GM18502 (cell line): ENCODE measurements at regions not wholly inside any gene's neighbourhood (a gene's known extent, or its start where the extent isn't known, plus 50 kb on each side); places are given as distances from the start of the nearest gene placed in this dataset.
A peak's percentile ranks its signal among the peaks of the same experiment; 100 is the strongest.
"Not testable (repeated sequence)": the region's sequence is repeated elsewhere in the genome, so short reads cannot be mapped to it uniquely, and the experiment has no call there.

Experiments
- ATAC-seq: cut with Tn5 transposase; IDR thresholded peaks from one replicate; pipeline ENCODE4 v1.9.1; 2021; ENCODE audit warnings: mild to moderate bottlenecking; ENCODE audit not compliant: unreplicated experiment, poor library complexity

DNA sequence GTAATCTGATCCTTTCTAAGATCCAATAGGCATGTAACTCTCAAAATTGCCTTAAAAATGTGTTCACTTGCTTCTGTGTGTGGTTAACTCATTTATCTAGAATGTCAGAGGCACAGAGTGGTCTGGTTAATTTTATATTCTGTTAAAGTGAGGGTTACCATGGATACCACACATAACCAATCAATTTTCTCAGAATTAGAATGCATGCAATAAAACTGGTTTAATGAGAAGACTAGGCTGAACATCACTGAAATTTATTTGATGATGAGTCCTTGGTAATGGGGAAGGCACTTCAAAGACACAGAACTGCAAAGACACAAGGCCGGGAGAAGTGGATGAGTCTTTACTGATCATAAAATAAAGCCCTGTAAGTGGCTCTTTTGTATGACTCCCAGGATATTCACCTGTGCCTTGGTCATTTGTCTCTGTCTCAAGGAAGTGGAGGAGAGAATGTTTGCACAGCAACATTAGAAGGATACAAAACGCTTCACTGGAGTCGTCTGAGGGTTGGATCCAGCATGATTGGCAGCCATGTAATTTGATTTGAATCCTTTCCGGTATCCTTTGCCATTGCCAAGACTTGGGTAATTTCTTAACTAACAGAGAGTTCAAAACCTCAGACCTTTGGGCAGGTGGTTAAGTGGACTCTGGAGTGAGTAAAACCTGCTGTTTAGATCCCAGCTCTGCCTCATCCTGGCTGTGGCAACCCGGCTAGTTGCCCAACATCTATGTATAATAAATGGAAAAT lies 94.0 kb upstream of the RBPJ start:
- no peak for ATAC-seq

DNA sequence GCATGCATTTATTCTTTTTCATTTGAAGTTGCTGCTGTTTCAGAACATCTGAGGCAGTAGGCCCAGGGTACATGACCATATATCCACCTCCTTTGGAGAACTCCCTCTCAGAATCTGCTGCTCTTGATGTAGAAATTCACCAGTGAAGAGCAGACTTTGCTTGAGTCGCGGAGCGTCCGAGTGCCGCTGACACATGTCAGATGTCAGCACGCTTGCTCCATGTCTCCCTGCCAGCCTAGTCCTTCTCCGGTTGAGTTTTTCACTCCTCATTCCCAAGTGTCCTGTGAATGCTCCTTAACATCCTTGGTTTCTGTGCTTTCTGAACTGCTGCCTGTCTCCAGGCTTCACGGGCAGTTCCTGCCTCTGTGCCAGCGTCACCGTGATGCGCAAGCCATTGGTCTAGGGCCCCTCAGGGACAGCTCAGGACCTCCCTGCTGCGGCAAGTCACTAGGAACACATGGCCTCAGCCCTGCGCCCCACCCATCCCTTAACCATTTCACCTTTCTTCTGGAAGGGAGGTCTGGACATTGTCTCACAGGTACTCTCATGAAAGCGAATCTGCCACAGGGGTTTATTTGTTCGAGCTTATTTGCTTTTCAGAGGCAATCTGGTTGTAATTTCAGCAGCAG lies 93.1 kb upstream of the RBPJ start:
- ATAC-seq, result no peak

DNA sequence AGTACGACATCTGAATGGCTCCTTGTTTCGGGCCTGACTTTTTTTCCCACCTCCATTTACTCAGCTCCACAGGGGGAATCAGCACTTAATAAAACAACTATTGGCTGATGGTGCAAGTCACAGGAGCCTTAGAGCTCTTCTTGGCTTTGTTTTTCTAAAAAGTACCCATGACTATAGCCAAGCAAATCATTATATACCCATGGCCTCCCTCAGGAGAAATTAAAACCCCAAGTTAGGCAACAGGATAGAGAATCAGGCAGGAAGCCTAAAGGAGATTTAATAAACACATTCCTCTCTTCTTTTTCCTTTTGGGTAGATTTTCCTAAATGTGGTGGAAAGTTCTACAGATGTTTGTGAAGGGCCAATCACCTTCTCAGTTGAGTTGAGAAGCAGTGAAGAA lies 91.9 kb upstream of the RBPJ start:
- no peak for ATAC-seq

DNA sequence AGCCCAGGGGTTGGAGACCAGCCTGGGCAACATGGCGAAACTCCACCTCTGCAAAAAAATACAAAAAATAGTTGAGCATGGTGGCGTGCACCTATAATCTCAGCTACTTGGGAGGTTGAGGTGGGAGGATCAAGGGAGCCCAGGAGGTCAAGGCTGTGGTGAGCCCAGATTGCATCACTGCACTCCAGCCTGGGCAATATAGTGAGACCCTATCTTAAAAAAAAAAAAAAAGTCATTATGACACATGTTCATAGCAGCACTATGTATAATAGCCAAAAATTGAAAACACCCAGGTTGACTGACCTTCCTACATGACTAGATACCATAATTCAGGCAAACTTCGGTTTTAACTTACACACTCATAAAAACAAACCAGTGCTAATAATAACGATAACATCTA lies 90.8 kb upstream of the RBPJ start:
- no peak for ATAC-seq

DNA sequence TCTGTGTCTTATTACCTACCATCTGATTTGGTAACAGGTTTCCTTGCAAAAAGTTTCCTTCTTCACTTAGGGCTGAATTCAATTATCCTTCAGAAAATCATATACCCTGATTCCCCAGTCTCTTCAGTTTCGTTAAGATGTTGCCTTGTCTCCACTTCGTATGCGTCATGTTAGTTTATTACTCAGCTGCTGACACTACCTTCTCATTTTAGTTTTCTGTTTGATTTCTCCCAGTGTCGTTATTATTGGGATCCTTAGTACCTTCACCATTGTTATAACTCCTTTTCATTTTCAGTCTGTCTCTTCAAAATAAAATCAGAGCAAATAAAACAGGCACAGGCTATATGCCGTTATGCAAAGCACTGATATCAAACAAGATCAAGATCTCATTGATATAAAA lies 87.5 kb upstream of the RBPJ start:
- no peak for ATAC-seq

DNA sequence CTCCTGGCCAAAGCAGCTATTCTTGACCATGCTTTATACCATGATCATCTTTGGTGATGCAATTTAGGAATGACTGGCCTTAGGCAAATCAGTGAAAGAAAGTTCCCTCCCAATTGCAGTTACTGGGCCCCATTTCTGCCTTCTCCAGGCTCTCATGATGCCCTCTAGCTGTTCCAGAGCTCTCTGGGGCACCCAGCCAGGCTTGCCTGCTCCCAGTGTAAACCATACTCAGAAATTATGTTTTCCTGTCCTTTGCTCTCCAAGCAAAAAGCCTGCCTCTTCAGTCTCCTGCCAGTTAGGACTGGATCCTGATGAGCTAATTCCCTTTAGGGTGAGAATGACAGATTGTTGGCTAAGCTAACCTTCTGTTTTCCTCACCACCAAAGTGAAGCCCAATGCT lies 85.3 kb upstream of the RBPJ start:
- no peak for ATAC-seq

DNA sequence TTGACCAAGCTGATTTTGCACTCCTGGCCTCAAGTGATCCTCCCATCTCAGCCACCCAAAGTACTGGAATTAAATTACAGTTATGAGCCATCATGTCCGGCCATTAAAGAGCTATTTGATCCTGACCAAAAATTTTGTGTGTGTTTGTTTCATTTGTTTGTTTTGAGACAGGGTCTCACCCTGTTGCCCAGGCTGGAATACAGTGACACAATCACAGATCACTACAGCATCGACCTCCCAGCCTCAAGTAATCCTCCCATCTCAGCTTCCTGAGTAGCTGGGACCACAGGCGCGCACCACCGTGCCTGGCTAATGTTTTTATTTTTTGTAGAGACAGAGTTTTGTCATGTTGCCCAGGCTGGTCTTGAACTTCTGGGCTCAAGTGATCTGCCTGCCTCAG lies 82.9 kb upstream of the RBPJ start:
- ATAC-seq, result no peak

DNA sequence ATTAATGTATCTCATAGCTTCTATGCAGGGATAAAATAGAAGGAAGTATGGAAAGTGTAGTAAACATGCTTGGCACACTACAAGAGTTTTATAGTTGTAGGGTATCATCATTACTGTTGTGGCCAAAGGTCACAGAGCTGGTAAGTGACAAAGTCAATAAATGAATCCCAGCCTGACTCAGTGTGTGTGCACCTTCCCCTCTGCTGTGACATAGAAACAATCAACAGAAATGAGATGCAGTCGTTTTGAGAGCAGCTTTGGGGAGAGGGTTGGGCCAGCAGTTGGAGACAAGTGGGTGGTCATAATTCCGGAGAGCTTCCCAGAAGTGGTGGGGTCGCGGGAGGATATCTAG lies 82.4 kb upstream of the RBPJ start:
- ATAC-seq, result no peak

DNA sequence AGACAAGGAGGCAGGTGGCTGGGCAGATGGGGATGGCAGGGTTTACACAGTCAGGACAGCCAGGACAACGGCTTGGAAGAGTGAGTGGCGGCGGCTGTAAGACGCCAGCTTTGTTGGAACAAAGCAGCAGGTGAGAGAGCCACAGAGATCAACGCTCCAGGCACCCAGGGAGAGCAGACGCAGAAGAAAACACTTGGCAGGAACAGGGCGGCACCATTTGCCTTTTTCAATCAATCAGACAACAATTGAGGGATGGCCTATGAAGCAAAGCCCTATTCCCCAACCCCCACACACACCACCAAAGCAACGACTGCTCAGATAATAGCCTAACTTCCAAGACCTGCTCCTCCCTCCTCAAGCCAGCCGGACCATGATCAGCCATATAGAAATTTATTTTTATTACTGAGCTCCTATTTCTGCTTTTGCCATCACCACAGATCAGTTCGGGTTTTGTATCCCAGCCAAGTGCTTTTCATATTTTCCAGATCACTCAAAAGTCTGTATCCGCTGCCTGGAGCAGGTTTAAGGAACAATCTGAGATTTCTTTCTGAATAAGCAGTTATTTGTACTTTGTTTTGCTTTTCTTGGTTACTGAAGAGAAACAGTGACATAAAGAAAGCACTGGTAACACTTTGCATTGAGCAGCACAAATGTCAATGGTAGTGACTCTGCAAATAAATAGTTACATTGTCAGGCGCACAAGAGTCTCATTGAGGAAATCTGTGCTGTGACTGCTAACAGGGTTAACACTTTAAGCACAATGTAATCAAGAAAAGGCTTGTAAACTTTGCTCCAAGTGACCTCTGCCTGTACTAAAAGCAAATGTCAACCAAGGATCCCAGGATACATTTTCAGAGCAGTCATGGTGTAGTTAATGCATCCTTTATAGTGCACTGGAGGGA lies 81.8 kb upstream of the RBPJ start:
- ATAC-seq, result no peak

DNA sequence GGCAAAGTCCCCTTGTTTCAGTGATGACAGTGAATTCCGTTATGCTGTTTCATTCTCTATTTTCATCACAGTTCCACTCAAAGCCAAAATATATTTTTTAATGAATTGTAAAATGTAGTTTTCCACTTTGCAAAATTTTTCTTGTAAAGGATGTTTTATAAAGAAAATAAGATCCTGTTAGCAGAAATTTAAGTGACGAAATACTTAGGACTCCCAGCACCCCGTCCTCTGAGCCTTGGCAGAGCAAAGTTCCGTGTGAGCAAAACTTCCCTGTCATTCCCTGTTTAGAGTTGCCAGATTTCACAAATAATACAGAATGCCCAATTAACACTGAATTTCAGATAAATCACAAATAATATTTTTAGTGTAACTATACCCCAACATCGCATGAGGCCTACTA lies 81.0 kb upstream of the RBPJ start:
- no peak for ATAC-seq

DNA sequence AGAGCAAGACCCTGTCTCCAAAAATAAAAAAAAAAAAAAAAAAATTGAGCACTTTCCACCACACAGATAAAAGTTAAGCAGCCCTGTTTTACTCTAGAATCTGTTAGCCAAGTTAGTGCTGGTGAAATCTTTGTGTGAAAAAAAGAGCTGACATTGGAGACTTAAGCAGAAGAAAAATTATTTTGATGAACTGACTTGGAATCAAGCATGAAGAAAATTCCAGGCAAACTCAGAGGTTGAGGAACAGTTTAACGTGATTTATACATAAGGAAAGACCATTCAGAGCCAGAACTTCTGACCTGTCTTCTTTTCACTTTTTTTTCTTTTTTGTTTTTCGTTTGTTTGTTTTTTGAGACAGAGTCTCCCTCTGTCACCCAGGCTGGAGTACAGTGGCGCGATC lies 79.6 kb upstream of the RBPJ start:
- no peak for ATAC-seq

DNA sequence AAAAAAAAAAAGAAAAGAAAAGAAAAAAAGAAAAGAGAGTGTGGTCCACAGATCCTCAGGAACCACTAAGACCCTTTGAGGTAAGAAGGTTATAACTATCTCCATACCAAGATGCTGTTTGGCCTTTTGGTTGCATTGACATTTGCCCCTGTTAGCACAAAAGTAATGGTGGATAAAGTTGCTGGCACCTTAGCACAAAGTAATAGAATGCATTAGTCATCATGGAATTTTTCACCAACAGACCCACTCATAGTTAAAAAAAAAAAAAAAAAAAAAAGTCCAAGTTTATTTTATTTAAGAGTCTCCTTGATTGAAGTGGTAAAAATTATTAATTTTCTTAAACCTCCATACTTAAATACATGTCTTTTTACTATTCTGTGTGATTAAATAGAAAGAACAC lies 78.4 kb upstream of the RBPJ start:
- no peak for ATAC-seq

DNA sequence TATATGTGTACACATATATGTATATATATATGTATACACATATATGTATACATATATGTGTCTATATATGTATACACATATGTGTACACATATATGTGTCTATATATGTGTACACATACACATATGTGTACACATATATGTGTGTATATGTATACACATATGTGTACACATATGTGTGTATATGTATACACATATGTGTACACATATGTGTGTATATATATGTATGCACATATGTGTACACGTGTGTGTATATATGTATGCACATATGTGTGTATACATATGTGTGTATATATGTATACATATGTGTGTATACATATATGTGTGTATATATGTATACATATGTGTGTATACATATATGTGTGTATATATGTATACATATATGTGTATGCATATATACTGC lies 76.7 kb upstream of the RBPJ start:
- not testable (repeated sequence) for ATAC-seq

DNA sequence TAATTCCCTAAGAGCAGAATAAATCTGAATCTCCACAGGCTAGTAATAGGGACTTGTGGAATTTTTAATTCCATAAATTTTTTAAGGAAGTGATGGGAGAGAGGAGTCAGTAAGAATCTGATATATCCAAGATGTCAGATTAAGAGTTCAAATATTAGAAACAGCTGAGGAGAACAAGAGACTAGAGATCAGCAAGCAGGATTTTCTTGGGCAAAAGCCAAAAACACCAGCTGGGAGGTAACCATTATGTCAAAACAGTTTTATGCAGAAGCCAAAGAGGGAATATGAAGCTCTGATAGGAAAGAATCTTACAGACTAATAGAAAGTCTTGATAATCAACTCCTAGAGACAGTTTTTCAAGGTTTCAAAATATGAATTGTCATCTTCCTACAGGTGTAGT lies 72.2 kb upstream of the RBPJ start:
- no peak for ATAC-seq

DNA sequence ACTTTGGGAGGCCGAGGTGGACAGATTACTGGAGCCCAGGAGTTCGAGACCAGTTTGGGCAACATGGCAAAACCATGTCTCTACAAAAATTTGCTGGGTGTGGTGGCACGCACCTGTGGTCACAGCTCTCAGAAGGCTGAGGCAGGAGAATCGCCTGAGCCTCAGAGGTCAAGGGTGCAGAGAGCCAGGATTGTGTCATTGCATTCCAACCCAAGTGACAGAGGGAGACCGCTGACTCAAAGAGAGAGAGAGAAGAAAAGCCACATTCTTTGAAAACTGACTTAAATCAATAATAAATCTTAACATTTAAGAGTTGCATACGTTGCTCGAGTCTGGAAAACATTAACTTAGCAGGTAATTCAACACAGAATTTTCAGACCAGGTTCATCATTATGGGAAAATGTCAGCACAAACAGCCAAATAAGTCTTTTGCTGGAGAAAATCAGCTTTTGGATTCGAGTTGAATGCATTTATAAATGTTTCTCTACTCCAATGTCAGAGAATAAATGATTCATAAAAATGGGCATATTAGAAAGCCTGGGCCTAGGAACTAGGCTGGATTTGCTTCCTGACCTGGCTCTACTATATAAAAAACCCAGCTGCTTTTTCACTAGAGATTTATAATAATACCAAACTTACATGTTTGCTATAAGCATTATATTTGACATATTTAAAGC lies 68.3 kb upstream of the RBPJ start:
- ATAC-seq, result no peak

DNA sequence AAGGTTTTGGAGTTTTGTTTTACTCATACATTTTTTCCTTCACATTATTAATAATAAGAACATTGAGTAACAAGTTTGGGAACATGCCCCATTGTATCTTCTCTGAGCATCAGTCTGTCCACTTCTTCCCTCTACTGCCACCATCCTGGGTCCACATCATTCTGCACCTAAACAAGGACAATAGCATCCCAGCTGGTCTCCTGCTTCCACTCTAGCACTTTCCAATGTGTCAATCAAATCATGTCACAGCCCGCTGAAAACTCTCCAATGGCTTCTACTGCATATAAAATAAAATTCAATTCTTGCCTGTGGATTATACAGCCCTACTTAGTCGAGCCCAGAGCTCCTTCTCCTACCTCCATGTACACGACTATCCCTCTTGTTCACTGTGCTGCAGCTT lies 66.8 kb upstream of the RBPJ start:
- no peak for ATAC-seq

DNA sequence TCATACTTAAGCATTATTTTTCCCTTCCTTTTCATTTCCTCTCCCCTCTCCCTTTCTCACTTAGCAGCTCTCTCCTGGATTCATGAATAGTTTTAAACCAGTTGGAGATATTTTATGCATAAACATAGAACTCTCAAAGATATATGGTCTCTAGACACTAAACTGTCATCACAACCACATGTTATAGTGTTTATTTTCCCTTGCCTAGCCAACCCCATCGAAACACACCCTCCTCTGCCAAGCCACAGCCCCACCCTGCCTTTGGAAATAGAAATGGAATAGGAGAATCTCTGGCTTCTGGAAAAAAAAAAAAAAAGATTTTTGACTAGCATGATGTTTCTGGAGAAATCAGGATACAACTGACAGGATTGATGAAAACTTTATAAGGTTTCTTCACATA lies 64.8 kb upstream of the RBPJ start:
- no peak for ATAC-seq

DNA sequence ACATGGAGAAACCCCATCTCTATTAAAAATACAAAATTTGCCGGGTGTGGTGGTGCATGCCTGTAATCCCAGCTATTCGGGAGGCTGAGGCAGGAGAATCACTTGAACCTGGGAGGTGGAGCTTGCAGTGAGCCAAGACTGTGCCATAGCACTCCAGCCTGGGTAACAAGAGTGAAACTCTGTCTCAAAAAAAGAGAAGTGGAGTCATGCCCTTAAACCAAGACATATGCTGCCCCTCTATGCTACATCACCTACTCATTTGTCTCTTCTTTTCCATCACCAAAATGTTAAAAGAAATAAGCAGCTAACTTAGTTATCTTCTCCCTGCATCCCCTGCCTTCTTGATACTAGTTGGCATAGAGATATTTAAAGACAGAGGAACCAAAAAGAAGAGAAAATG lies 63.4 kb upstream of the RBPJ start:
- peak; percentile 22 for ATAC-seq

DNA sequence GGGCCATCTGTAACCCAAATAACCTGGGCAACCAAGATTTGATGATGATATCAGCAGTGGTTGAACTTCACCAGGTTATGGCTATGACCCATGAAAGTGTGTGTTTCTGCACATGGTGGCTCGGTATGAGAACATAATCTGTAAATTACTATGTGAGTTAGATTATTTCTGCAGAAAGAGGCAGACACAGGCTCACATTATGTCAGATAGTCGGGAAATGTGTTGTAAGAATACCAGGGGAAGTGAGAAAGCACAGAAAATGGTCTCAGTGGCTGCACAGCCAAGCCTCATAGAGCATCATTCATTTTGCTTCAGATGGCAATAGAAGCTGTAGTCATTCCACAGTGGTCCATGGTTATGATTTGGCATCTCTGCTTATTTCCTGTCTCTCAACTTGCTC lies 63.0 kb upstream of the RBPJ start:
- peak; percentile 80 for ATAC-seq

DNA sequence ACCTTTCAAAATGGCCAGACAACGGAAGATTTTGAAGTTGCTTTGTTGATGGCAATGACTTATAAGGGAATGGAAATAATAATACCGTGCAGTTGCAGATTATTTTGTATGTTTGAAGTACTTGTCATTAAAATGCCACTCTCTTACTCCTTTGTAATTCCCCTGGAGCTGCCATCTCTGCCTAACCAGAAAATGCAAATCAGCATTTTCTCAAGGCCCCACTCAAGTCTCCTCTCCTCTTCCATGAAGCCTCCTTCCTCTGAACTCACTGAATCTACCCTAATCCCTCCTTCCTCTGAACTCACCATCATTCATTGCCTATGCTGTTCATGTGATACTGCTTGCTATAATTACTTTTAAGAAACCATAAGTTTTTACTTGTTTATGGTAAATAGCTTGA lies 60.2 kb upstream of the RBPJ start:
- no peak for ATAC-seq

DNA sequence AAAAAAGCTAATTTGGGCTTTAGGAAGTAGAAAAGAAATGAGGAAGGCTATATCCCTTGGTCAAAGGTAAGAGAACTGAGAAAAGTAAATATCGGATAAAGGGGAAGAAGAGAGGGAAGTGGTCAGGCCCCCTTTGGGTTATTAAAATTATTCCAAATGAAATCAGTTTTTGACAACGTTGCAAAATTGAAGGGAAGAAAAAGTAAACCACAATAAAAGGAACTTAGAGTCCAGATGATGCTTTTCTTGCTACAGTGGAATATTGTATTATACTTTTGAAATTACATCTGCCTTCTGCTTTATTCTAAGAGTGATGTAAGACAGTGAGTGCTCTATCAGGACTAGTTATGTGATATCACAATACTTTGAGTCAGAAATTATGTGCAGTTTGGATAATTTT lies 59.4 kb upstream of the RBPJ start:
- ATAC-seq, result no peak
